ENCODE measurements at regions not wholly inside any gene's neighbourhood (a gene's known extent, or its start where the extent isn't known, plus 50 kb on each side); places are given as distances from the start of the nearest gene placed in this dataset.

DNA sequence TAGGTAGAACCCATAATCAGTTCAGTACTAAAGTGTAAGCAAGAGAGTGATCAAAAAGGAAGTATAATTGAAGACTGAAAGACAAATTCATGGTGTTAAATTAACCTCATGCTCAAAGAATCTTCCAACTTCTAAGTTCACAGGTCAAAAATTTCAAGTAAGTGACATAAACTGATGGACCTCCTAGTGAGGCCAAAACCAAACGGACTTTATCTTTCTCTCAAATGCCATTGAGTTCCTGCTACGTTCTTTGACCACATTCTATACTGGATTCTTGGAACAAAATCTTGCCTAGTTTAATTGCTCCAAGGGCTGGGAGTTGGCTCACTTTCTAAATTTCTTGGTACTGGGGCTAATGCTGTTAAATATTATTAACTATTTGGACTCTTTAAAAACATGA lies 794.9 kb downstream of the TLE4 start:
- TF ChIP-seq, protein P1, sequence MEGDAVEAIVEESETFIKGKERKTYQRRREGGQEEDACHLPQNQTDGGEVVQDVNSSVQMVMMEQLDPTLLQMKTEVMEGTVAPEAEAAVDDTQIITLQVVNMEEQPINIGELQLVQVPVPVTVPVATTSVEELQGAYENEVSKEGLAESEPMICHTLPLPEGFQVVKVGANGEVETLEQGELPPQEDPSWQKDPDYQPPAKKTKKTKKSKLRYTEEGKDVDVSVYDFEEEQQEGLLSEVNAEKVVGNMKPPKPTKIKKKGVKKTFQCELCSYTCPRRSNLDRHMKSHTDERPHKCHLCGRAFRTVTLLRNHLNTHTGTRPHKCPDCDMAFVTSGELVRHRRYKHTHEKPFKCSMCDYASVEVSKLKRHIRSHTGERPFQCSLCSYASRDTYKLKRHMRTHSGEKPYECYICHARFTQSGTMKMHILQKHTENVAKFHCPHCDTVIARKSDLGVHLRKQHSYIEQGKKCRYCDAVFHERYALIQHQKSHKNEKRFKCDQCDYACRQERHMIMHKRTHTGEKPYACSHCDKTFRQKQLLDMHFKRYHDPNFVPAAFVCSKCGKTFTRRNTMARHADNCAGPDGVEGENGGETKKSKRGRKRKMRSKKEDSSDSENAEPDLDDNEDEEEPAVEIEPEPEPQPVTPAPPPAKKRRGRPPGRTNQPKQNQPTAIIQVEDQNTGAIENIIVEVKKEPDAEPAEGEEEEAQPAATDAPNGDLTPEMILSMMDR (IDR thresholded peaks at IDR 0.05; ENCODE audit: low read depth, low read length): no peak
- no peak for DNase-seq (ENCODE audit: extremely low read depth, low read depth)

DNA sequence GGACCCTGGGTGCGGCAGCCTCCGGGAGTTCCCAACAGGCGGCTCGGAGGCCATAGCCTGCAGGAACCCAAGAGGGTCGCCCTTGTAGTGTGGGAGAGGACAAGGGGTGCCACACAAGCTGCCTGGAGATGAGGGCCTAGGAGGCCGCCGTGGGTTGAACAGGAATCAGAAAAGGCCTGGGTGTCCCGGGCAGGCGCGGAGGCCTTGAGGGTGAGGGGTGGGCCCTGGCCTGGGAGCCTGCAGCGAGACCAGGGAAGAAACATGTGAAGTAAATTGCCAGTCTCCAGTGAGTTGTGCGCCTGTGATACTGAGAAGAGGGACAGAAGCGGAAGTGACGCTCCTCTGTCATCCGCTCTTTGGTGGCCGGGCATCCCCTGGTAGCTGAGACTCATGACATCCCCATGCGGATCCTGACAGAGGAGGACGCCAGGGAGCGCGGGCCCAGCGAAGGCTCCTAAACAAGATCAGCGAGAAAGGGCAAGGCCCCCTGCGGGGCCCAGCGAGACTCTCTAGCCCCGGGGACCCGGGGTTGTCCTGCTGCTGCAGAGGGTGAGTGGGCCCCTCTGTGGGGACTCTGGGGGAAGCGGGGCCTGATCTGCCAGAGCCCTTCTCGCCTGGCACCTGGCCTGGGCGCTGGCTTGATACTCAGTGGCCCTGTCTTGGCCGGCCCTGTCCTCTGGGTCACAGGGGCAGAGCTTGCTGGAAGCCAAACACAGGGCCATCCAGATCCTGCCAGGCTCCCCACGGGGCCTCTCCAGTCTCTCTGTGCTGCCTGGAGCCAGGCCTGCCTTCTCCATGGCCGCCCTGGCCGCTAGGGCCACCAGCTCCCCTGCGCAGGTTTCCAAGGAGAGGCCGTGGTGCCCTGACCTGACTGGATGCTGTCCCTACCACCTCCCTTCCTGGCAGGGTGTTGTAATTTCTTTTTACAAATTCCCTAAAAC lies 788.4 kb downstream of the TLE4 start:
- TF ChIP-seq, protein P1 (IDR thresholded peaks at IDR 0.05; ENCODE audit: low read depth, low read length): no peak
- DNase-seq (ENCODE audit: extremely low read depth, low read depth): no peak

DNA sequence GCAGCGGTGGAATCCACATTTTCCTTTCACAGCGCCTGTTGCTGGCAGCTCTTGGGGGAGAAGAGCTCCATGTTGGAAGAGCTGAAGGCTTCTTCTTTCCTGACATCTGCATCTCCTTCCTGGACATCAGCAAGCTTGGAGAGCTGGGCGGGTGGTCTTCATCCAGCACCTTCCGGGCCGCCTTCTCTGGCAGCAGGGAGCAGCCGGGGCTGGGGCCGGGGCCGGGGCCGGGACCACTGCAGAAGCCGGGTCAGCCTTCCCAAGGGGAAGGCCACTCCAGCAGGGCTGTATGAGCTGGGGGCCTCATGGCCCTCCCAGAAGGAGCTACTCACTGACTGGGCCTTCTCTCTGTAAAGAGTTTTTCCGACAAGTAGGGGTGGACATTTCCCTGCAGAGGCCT lies 787.5 kb downstream of the TLE4 start:
- no peak for DNase-seq (ENCODE audit: extremely low read depth, low read depth)
- TF ChIP-seq, protein P1 (IDR thresholded peaks at IDR 0.05; ENCODE audit: low read depth, low read length): no peak

DNA sequence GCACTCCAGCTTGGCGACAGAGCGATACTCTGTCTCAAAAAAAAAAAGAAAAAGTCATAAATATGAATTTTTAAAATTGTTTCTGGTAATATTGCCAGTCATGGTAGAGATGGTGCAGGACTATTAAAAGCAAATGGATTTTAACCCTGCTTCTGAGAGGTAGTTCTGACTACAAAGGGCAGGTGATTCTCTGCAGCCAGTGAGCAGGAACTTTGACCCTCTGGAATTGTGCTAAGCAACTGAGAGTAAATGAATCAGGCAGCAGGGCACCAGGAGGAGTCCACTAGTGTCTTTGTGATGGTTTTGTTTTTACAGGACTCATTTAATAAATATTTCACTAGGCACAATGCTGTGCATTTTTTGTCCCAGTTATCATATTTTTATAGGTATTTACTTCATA lies 781.2 kb downstream of the TLE4 start:
- TF ChIP-seq, protein P1 (IDR thresholded peaks at IDR 0.05; ENCODE audit: low read depth, low read length): no peak
- DNase-seq (ENCODE audit: extremely low read depth, low read depth): no peak

DNA sequence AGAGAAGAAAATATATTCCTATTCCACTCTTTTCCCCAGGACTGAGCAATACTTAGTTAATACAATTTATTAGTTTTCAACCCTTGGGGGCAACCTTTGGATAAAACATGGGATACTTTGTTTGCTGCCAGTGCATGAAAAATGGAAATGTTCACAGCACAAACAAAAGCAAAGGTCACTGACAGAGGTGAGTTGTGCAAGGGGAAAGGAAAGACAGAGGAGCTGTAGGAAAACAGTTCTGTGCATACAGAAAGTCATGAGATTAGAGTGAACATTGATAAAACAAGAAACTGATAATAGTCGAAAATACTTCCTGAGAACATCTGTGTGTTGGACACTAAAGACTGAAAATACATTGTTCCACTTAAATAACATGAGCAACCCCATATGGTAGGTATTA lies 779.8 kb downstream of the TLE4 start:
- TF ChIP-seq, protein P1 (IDR thresholded peaks at IDR 0.05; ENCODE audit: low read depth, low read length): no peak
- DNase-seq (ENCODE audit: extremely low read depth, low read depth): no peak

DNA sequence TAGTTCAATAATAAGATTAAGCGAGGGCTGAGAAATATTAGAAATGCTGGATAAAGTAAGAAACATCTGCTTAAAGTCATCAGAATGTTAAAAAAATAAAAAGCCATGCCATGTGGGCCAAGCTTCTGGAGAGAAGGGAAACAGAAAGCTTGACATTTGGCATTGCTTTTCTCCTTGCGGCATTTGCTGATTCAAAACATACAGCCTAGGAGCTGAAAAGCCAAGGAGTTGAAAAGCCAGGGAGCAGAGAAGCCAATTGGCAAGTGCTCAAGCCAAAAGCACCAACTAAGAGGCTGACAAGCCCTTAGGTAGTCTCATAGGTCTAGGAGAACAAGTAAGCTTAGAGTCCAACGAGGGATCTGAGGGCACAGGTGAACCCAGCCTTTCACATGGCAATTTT lies 754.3 kb downstream of the TLE4 start:
- TF ChIP-seq, protein P1 (IDR thresholded peaks at IDR 0.05; ENCODE audit: low read depth, low read length): no peak
- DNase-seq (ENCODE audit: extremely low read depth, low read depth): no peak

DNA sequence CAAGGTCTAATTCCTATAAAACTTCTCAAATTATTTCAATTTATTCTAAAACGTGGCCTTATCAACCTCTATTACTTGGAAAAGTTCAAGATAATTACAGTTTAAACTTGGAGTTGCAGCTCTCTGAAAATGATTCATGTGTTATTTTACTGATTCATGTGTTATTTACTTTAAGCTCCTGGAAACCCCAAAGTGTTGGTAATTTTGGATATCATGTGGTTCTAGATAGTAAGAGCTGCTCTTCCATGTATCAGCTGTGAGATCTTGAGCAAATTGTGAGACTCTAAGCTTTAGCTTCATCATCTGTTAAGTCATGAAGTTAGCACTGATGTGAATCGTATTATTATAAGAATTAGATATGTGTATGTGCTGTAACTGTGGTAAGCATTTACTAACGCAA lies 749.2 kb downstream of the TLE4 start:
- TF ChIP-seq, protein P1 (IDR thresholded peaks at IDR 0.05; ENCODE audit: low read depth, low read length): no peak
- DNase-seq (ENCODE audit: extremely low read depth, low read depth): no peak

Data from AG09319 (cell line).